GM12891 (cell line): ENCODE measurements at regions not wholly inside any gene's neighbourhood (a gene's known extent, or its start where the extent isn't known, plus 50 kb on each side); places are given as distances from the start of the nearest gene placed in this dataset.

Experiments
- PAX5 ChIP-seq: IDR thresholded peaks from 2 replicates; pipeline ENCODE4 v1.6.1; 2011; ENCODE audit warnings: low read length, moderate library complexity, mild to moderate bottlenecking; ENCODE audit not compliant: insufficient read depth, severe bottlenecking
- POLR2A ChIP-seq: IDR thresholded peaks from 2 replicates; pipeline ENCODE4 v1.6.1; 2011; ENCODE audit warnings: low read depth, low read length, control low read depth
- POLR2AphosphoS5 ChIP-seq: IDR thresholded peaks from 2 replicates; pipeline ENCODE4 v1.6.1; 2011; ENCODE audit warnings: low read depth, low read length, control low read depth
- POU2F2 ChIP-seq: IDR thresholded peaks from 2 replicates; pipeline ENCODE4 v1.6.1; 2011; ENCODE audit warnings: low read depth, mild to moderate bottlenecking, control low read depth, low read length, moderate library complexity
- SPI1 ChIP-seq: IDR thresholded peaks from 2 replicates; pipeline ENCODE4 v1.6.1; 2011; ENCODE audit warnings: low read depth, low read length, control low read depth
- TAF1 ChIP-seq: IDR thresholded peaks from 2 replicates; pipeline ENCODE4 v1.6.1; 2011; ENCODE audit warnings: low read depth, low read length, control low read depth

- no peak for TF ChIP-seq POLR2A
- no peak for TF ChIP-seq POLR2AphosphoS5
- no peak for TF ChIP-seq SPI1
- TF ChIP-seq TAF1 = no peak
- no peak for TF ChIP-seq PAX5
- no peak for TF ChIP-seq POU2F2
Measured at GRCh38 chr9:23979491-23979890, 153.5 kb upstream of the ELAVL2 start.
